GM18505 (cell line): ENCODE measurements at regions not wholly inside any gene's neighbourhood (a gene's known extent, or its start where the extent isn't known, plus 50 kb on each side); places are given as distances from the start of the nearest gene placed in this dataset.
"Not testable (repeated sequence)": the region's sequence is repeated elsewhere in the genome, so short reads cannot be mapped to it uniquely, and the experiment has no call there.

ENCODE experiments used
- ATAC-seq: cut with Tn5 transposase; IDR thresholded peaks from one replicate; pipeline ENCODE4 v1.9.1; 2021; ENCODE audit not compliant: unreplicated experiment
- POLR2A ChIP-seq: IDR thresholded peaks from 4 replicates; pipeline ENCODE4 v1.6.1; 2011; ENCODE audit warnings: borderline replicate concordance; ENCODE audit not compliant: insufficient read depth, insufficient read length; ENCODE audit errors: extremely low read depth

GRCh38 chr2:111663471-111664274 is 220.3 kb downstream of the ANAPC1 start:
- ATAC-seq: no peak

DNA sequence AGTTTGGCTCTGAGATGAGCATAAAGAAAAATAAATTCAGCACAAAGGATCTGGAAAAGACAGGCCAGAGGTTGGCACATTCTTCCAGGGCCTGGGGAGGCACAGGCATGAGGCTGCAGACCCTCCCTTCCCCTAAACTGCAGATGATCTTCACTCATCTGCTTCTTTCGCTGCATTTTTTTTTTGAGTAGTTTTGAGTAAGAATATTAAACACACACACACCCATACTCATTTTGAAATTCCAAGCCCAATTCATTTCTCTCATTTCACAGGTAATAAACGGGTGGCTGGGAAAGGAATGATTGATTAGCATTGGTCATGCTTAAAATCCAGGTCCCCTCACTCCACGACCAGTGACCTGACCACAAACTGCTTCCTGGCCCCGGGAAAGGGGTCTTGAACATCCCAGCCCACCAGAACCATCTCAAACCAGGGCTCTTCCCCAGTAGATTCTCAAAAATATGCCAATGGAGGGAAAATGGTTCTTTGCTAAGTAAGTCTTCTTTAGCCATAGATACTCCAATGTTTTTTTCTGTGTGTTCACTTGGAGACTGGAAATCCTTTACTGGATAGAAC is 219.6 kb downstream of the ANAPC1 start:
- ATAC-seq: no peak
- TF ChIP-seq POLR2A: no peak

More at GRCh38 chr2:111663471-111664274, 220.3 kb downstream of the ANAPC1 start:
- no peak for TF ChIP-seq POLR2A

- TF ChIP-seq POLR2A: no peak
- ATAC-seq: no peak
Observed at GRCh38 chr2:111665011-111665410, 219.0 kb downstream of the ANAPC1 start.

DNA sequence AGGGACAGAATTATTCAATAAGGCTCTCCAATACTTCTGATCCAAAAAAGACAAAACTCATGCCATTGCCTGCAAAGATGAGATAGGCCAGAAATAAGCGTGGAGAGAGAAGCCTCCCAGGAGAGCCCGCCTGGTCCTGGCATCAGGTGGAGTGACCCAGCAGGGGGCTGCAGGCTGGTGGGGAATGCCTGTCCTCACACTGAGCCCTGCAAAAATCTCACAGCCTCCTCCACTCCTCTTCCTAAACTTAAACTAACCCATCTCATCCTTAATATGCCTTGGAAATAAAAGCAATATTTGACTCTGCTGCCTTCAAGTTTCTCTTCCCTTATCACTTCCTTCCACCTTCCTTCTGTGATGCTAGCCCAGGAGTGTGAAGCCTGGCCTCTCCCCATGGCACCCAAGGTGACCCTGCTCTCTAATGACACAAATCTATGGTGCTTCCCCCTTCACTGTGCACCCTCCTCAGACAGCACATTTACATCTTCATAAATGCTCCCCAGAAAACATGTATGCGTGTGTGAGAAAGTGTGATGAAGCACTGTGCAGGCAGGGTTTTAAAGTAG is 218.4 kb downstream of the ANAPC1 start:
- no peak for ATAC-seq
- no peak for TF ChIP-seq POLR2A

GRCh38 chr2:111666160-111666559 is 217.8 kb downstream of the ANAPC1 start:
- ATAC-seq: no peak
- no peak for TF ChIP-seq POLR2A

DNA sequence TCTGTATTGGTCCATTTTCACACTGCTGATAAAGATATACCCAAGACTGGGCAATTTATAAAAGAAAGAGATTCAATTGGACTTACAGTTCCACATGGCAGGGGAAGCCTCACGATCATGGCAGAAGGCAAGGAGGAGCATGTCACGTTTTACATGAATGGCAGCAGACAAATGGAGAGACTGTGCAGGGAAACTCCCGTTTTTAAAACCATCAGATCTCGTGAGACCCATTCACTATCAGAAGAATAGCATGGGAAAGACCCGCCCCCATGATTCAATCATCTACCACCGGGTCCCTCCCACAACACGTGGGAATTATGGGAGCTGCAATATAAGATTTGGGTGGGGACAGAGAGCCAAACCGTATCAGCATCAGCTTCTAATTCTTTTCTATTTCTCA is 217.0 kb downstream of the ANAPC1 start:
- ATAC-seq: no peak

GRCh38 chr2:111667542-111668273 is 216.3 kb downstream of the ANAPC1 start:
- no peak for ATAC-seq

More for the DNA sequence above, 217.0 kb downstream of the ANAPC1 start:
- TF ChIP-seq POLR2A: no peak

DNA sequence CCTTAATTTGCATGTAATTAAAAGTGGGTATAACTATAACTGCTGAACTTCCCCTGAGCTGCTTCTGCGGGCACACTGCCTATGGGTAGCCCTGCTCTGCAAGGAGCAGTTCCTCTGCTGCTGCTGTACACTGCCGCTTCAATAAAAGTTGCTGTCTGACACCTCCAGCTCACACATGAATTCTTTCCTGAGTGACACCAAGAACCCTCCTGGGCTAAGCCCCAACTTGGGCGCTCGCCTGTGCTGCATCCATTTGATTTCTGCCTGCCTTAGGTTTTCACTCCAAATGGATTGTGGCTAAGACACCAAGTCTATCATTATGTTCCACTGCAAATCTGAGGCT is 215.7 kb downstream of the ANAPC1 start:
- ATAC-seq: no peak
- TF ChIP-seq POLR2A: no peak

More at GRCh38 chr2:111667542-111668273, 216.3 kb downstream of the ANAPC1 start:
- TF ChIP-seq POLR2A: no peak

DNA sequence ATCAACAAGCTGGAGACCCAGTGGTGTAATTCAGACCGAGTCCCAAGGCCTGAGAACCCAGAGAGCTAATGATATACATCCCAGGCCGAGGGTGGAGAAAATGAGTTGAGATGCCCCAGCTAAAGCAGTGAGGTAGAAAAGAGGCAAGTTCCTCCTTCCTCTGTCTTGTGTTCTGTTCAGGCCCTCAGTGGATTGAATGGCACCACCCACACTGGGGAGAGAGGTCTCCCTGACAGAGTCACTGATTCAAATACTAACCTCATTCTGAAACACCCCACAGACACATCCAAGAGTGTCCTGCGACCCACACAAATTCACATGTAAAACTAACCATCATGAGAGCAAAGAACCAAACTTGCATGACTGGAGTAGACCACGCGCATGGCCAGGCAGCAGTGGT is 215.3 kb downstream of the ANAPC1 start:
- ATAC-seq: no peak
- TF ChIP-seq POLR2A: no peak

DNA sequence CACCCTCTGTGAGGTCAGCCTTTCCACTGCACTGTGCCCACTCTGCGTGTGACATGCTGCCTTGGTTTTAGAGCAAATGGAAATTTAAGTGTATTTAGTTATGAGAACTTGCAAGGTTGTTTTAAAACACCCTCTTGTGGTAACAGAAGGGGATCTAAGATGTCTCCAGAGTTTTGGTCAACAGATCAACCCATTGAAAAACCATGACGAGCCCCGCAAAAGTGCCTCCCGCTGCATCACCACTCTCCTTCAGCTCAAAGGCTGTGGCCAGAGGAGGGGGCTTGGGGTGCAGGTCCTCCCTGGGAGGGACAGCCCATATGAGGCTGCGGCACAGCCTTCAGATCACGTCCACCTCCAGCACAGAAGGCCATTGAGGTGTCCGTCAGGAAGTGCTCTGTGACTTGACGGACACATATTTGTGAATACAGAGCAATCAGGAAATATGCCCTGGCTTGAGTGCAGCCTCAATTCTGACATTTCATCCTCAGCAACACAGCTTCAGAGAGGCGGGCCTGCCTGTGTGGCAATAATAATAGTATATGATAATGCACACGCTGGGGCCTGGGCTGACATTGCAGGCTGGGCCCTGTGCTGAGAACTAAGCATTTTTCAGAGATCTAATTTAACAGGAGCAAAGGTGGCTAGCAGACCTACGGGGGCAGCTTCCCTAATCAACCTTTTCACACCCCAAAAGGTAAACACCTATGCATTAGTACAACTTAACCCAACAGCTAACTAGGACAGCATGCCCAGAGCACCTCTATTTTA is 213.9 kb downstream of the ANAPC1 start:
- no peak for TF ChIP-seq POLR2A
- ATAC-seq: no peak

- TF ChIP-seq POLR2A: no peak
- ATAC-seq: no peak
Observed at GRCh38 chr2:111670776-111671175, 213.2 kb downstream of the ANAPC1 start.

DNA sequence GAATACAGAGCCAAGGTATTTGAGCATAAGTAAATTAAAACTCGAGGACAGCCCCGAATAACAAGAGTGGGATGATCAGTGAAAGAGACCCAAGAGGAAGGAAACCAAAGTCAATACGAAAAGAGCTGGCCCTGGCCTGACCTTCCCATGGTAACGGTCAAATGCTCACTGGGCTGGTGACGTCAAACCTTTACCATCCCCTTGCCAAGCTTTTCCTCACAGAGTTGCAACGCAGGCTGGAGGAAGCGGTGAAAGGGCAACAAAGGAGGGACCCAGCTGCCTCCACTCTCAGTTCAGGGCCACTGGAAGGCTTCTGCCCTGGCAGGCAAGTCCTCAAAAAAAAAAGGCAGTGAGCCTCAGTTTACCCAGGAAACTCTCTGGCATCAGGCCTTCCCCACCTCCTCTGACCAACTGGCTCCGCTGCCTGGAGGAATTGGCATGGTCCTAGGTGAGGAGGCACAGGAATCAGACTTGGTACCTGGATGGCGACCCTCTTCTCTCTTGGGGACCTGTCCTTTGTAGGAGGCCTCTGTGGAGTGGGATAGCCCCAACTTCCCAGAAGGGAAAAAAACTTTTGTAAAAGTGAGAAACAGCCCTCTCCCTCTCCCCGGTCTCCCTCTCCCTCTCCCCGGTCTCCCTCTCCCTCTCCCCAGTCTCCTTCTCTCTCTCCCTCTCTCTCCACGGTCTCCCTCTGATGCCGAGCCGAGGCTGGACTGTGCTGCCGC is 212.4 kb downstream of the ANAPC1 start:
- ATAC-seq: no peak
- no peak for TF ChIP-seq POLR2A

- ATAC-seq: not testable (repeated sequence)
Observed at GRCh38 chr2:111672641-111673040, 211.4 kb downstream of the ANAPC1 start.
